ENCODE measurements at regions not wholly inside any gene's neighbourhood (a gene's known extent, or its start where the extent isn't known, plus 50 kb on each side); places are given as distances from the start of the nearest gene placed in this dataset.

GRCh38 chr4:30972542-30972941 lies 252.4 kb downstream of the PCDH7 start:
- Histone ChIP-seq H3K4me1 (no peaks in the 10 kb centered on the region), H3K36me3 (no peaks in the 10 kb centered on the region), H3K9me3 (no peaks in the 10 kb centered on the region), H3K4me3 (no peak overlapping the region), H3K27me3 (no peaks in the 10 kb centered on the region), H3K27ac (no peak overlapping the region)
- DNase-seq (no peak), ATAC-seq (no peak)
- intact Hi-C loops (cut with DNase I) = no loop called here
- WGBS, 2 donors = 91% methylated on average over 3 of the region's 3 CpGs
- TF ChIP-seq, protein P1, sequence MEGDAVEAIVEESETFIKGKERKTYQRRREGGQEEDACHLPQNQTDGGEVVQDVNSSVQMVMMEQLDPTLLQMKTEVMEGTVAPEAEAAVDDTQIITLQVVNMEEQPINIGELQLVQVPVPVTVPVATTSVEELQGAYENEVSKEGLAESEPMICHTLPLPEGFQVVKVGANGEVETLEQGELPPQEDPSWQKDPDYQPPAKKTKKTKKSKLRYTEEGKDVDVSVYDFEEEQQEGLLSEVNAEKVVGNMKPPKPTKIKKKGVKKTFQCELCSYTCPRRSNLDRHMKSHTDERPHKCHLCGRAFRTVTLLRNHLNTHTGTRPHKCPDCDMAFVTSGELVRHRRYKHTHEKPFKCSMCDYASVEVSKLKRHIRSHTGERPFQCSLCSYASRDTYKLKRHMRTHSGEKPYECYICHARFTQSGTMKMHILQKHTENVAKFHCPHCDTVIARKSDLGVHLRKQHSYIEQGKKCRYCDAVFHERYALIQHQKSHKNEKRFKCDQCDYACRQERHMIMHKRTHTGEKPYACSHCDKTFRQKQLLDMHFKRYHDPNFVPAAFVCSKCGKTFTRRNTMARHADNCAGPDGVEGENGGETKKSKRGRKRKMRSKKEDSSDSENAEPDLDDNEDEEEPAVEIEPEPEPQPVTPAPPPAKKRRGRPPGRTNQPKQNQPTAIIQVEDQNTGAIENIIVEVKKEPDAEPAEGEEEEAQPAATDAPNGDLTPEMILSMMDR (IDR thresholded peaks at IDR 0.05) = no peak

- no peak for DNase-seq
- Histone ChIP-seq H3K27ac (no peak overlapping the region), H3K36me3 (no peaks in the 10 kb centered on the region), H3K4me3 (no peak overlapping the region), H3K9me3 (no peaks in the 10 kb centered on the region), H3K27me3 (no peaks in the 10 kb centered on the region), H3K4me1 (no peaks in the 10 kb centered on the region)
- ATAC-seq = no peak
- intact Hi-C loops (cut with DNase I) = no loop called here
- TF ChIP-seq, protein P1 (IDR thresholded peaks at IDR 0.05) = no peak
Observed at GRCh38 chr4:30973993-30974392, 253.8 kb downstream of the PCDH7 start.

- no peak for ATAC-seq
- H3K27me3 ChIP-seq = no peaks in the 10 kb centered on the region
Observed at GRCh38 chr4:30979402-30979801, 259.2 kb downstream of the PCDH7 start.

GRCh38 chr4:30989508-30989907 lies 269.3 kb downstream of the PCDH7 start:
- no peaks in the 10 kb centered on the region for H3K4me1 ChIP-seq
- intact Hi-C loops (cut with DNase I) = no loop called here
- ATAC-seq = no peak

More at GRCh38 chr4:30979402-30979801, 259.2 kb downstream of the PCDH7 start:
- Histone ChIP-seq H3K4me3 (no peak overlapping the region), H3K4me1 (peaks cover 0 to 6% (median 0%) of the 10 kb centered on the region in 9 donors), H3K36me3 (no peaks in the 10 kb centered on the region), H3K27ac (no peak overlapping the region), H3K9me3 (no peaks in the 10 kb centered on the region)
- intact Hi-C loops (cut with DNase I) = no loop called here
- WGBS, 2 donors = 79 to 80% methylated on average over 2 of the region's 2 CpGs
- DNase-seq = no peak
- TF ChIP-seq, protein P1 (IDR thresholded peaks at IDR 0.05) = no peak

More at GRCh38 chr4:30989508-30989907, 269.3 kb downstream of the PCDH7 start:
- DNase-seq = no peak
- TF ChIP-seq, protein P1 (IDR thresholded peaks at IDR 0.05) = no peak
- Histone ChIP-seq H3K27ac (no peak overlapping the region), H3K9me3 (no peaks in the 10 kb centered on the region), H3K27me3 (no peaks in the 10 kb centered on the region), H3K36me3 (no peaks in the 10 kb centered on the region), H3K4me3 (no peak overlapping the region)
- WGBS, 2 donors = 96 to 97% methylated on average over 1 of the region's 1 CpG
